Left ventricle myocardium inferior (tissue), 1 donor: ENCODE measurements at regions not wholly inside any gene's neighbourhood (a gene's known extent, or its start where the extent isn't known, plus 50 kb on each side); places are given as distances from the start of the nearest gene placed in this dataset.

Experiments
- DNase-seq: peaks from one replicate; pipeline ENCODE4 v3.0.0-alpha.2; 2020
- H3K27ac ChIP-seq: fragments of 200-600 bp; replicated peaks from 2 replicates; pipeline ENCODE4 v1.8.0; 2021
- H3K27me3 ChIP-seq: fragments of 200-600 bp; 2 replicates; pipeline ENCODE4 v1.8.0; 2021; ENCODE audit warnings: low read depth
- H3K36me3 ChIP-seq: fragments of 200-600 bp; 2 replicates; pipeline ENCODE4 v1.8.0; 2021
- H3K4me1 ChIP-seq: fragments of 200-600 bp; 2 replicates; pipeline ENCODE4 v1.8.0; 2021
- H3K4me3 ChIP-seq: fragments of 200-600 bp; 2 replicates; pipeline ENCODE4 v1.8.0; 2021; ENCODE audit warnings: mild to moderate bottlenecking, moderate library complexity
- H3K9me3 ChIP-seq: fragments of 200-600 bp; replicated peaks from 2 replicates; pipeline ENCODE4 v1.8.0; 2021
- intact Hi-C: fragments of 100-400 bp; cut with micrococcal nuclease; formaldehyde crosslinking; loops from one replicate; pipeline ENCODE4 v1.11.0; 2022
- TF ChIP-seq, protein P1 (sequence below): fragments of 200-600 bp; IDR thresholded peaks from 2 replicates; pipeline ENCODE4 v1.8.0; 2021; ENCODE audit warnings: antibody characterized with exemption, mild to moderate bottlenecking, borderline replicate concordance
- donor health status: DM: no; HTN: yes; CAD: no; lungs with severe emphysema.

DNA sequence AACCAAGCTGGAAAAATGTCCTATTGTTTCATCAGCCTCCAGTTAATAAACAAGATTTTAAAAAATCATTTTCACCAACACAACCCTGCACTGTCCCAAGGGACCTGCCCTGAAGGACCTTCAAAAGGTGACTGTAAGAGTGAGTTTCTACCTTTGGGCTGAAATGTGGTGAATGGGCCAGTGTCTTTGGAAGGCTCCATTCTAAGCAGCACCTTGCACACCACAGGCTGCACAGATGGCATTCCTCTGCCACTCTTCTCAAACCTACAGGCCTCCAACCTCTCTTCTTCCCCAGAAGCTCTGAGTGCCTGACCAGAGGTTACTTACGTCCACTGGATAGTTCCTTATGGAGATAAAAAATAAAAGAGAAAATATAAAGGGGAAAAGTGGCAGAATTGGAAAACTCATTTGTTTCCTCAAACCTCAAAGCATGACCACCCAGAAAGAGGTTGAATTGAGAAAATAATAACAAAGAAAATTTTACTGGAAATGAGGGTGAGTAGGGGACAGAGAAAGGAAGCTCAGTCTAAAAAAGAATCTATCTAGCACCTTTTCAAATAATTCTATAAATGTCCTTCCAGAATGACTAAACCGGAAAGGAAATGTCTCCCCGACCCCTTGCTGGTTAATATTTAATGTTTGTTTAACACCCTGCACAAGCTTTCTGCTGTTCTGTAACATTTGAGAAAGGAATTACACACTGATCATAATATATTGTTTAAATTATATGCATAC is 175.7 kb downstream of the METTL4 start:
- H3K27ac ChIP-seq: no peak overlapping the region
- H3K9me3 ChIP-seq: no peaks in the 10 kb centered on the region
- no peaks in the 10 kb centered on the region for H3K36me3 ChIP-seq
- no peak overlapping the region for H3K4me3 ChIP-seq
- H3K4me1 ChIP-seq: no peaks in the 10 kb centered on the region
- TF ChIP-seq, protein P1, sequence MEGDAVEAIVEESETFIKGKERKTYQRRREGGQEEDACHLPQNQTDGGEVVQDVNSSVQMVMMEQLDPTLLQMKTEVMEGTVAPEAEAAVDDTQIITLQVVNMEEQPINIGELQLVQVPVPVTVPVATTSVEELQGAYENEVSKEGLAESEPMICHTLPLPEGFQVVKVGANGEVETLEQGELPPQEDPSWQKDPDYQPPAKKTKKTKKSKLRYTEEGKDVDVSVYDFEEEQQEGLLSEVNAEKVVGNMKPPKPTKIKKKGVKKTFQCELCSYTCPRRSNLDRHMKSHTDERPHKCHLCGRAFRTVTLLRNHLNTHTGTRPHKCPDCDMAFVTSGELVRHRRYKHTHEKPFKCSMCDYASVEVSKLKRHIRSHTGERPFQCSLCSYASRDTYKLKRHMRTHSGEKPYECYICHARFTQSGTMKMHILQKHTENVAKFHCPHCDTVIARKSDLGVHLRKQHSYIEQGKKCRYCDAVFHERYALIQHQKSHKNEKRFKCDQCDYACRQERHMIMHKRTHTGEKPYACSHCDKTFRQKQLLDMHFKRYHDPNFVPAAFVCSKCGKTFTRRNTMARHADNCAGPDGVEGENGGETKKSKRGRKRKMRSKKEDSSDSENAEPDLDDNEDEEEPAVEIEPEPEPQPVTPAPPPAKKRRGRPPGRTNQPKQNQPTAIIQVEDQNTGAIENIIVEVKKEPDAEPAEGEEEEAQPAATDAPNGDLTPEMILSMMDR: no peak
- DNase-seq: no peak
- intact Hi-C loops: no loop called here
- no peaks in the 10 kb centered on the region for H3K27me3 ChIP-seq

DNA sequence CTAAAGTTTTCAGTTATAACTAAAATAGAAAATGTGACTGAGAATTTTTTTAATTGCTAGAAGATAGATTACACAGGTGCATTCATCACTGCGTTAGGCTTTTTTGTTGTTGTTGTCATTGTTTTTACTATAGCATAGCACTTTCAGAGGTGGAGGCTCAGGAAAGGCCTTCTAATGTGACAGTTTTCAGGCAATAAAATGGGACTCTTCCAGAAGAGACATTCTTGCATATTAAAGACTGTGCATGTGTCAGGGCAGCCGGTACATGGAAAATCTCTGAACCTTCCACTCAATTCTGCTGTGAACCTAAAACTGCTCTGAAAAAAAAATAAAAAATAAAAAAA is 175.2 kb downstream of the METTL4 start:
- H3K4me3 ChIP-seq: no peak overlapping the region
- H3K27ac ChIP-seq: no peak overlapping the region
- H3K27me3 ChIP-seq: no peaks in the 10 kb centered on the region
- intact Hi-C loops: no loop called here
- H3K4me1 ChIP-seq: no peaks in the 10 kb centered on the region
- no peak for DNase-seq
- H3K36me3 ChIP-seq: no peaks in the 10 kb centered on the region
- H3K9me3 ChIP-seq: peaks cover 2% of the 10 kb centered on the region
- TF ChIP-seq, protein P1: no peak

DNA sequence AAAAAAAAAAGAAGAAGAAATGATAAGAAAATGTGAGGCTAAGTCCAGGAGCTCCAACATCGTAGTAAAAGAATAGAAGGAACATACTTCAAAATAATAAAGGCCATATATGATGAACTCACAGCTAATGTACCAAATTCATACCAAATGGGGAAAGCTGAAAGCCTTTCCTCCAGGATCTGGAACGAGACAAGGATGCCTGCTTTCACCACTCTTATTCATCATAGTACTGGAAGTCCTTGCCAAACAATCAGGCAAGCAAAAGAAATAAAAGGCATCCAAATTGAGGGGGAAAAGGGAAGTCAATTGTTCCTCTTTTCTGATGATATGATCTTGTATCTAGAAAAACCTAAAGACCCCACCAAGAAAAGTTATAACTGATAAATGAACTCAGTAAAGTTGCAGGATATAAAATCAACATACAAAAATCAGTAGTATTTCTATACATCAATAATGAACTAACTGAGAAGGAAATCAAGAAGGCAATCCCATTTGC is 170.6 kb downstream of the METTL4 start:
- H3K9me3 ChIP-seq: peaks cover 9% of the 10 kb centered on the region
- H3K27ac ChIP-seq: no peak overlapping the region
- no peaks in the 10 kb centered on the region for H3K4me1 ChIP-seq
- intact Hi-C loops: no loop called here
- no peaks in the 10 kb centered on the region for H3K27me3 ChIP-seq
- DNase-seq: no peak
- no peak overlapping the region for H3K4me3 ChIP-seq
- TF ChIP-seq, protein P1: no peak
- no peaks in the 10 kb centered on the region for H3K36me3 ChIP-seq

DNA sequence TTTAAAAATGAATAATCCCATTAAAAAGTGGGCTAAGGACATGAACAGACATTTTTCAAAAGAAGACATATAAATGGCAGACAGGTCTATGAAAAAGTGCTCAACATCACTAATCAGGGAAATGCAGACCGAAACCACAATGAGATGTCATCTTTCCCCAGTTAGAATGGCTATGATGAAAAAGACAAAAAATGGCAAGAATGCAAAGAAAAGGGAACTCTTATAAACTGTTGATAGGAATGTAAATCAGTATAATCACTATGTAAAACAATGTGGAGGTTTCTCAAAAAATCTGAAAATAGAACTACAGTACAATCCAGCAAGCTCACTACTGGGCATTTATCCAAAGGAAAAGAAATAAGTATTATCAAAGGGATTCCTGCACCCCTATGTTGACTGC is 169.2 kb downstream of the METTL4 start:
- TF ChIP-seq, protein P1: no peak
- DNase-seq: no peak
- H3K27me3 ChIP-seq: no peaks in the 10 kb centered on the region
- H3K4me1 ChIP-seq: no peaks in the 10 kb centered on the region
- H3K27ac ChIP-seq: no peak overlapping the region
- H3K4me3 ChIP-seq: no peak overlapping the region
- no peaks in the 10 kb centered on the region for H3K36me3 ChIP-seq
- intact Hi-C loops: no loop called here
- H3K9me3 ChIP-seq: peaks cover 9% of the 10 kb centered on the region

DNA sequence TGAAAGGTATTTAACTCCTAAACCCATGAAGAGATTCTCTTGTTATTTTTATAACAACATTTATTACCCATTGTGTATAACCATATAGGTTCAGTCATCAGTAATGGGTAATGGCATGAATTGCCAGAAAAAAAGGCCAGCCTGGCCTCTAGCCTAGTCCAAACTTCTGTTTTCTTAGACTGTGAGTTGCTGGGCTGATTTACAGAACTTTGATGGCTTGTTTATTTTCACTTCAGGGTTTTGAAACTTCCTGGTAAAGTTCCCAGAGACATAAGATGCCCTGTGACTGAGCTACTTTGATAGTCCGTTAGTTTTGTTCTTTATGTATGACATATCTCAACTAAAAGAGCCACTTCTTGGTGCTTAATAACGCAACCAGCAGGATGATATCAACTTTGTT is 164.8 kb downstream of the METTL4 start:
- peaks cover 3% of the 10 kb centered on the region for H3K9me3 ChIP-seq
- intact Hi-C loops: no loop called here
- H3K27me3 ChIP-seq: no peaks in the 10 kb centered on the region
- TF ChIP-seq, protein P1: no peak
- H3K36me3 ChIP-seq: no peaks in the 10 kb centered on the region
- no peak for DNase-seq
- H3K4me3 ChIP-seq: no peak overlapping the region
- H3K4me1 ChIP-seq: no peaks in the 10 kb centered on the region
- H3K27ac ChIP-seq: no peak overlapping the region
